ENCODE measurements at regions not wholly inside any gene's neighbourhood (a gene's known extent, or its start where the extent isn't known, plus 50 kb on each side); places are given as distances from the start of the nearest gene placed in this dataset.

DNA sequence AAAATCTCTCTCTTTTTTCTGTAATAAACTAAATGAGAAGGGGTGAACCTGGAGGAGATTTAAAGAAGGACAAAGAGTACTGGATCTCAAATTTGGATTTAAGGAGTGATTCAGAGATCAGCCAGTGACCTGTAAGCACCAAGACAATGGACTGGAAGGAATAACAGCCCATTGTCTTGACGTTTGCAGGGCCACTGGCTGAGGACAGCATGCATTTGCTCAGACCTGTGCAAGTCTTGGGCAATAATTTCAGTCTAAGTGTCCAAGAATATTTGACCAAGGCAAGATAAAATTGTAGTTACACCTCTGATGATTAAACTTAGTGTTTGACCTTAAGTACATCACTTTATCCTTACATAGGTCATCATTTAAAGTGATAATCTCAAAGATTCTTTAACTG is 55.8 kb upstream of the OSTN start:
- TF ChIP-seq, protein P1, sequence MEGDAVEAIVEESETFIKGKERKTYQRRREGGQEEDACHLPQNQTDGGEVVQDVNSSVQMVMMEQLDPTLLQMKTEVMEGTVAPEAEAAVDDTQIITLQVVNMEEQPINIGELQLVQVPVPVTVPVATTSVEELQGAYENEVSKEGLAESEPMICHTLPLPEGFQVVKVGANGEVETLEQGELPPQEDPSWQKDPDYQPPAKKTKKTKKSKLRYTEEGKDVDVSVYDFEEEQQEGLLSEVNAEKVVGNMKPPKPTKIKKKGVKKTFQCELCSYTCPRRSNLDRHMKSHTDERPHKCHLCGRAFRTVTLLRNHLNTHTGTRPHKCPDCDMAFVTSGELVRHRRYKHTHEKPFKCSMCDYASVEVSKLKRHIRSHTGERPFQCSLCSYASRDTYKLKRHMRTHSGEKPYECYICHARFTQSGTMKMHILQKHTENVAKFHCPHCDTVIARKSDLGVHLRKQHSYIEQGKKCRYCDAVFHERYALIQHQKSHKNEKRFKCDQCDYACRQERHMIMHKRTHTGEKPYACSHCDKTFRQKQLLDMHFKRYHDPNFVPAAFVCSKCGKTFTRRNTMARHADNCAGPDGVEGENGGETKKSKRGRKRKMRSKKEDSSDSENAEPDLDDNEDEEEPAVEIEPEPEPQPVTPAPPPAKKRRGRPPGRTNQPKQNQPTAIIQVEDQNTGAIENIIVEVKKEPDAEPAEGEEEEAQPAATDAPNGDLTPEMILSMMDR (IDR thresholded peaks at IDR 0.05) = no peak
- TF ChIP-seq POLR2A (IDR thresholded peaks at IDR 0.05) = no peak
